Fibroblast of skin of abdomen (primary cell): ENCODE measurements at regions not wholly inside any gene's neighbourhood (a gene's known extent, or its start where the extent isn't known, plus 50 kb on each side); places are given as distances from the start of the nearest gene placed in this dataset.
"Not testable (repeated sequence)": the region's sequence is repeated elsewhere in the genome, so short reads cannot be mapped to it uniquely, and the experiment has no call there.

Experiments
- DNase-seq: peaks from one replicate; pipeline ENCODE4 v3.0.0-alpha.2; 2013

GRCh38 chrX:132302687-132303086 is 83.4 kb upstream of the RAP2C start:
- not testable (repeated sequence) for DNase-seq

DNA sequence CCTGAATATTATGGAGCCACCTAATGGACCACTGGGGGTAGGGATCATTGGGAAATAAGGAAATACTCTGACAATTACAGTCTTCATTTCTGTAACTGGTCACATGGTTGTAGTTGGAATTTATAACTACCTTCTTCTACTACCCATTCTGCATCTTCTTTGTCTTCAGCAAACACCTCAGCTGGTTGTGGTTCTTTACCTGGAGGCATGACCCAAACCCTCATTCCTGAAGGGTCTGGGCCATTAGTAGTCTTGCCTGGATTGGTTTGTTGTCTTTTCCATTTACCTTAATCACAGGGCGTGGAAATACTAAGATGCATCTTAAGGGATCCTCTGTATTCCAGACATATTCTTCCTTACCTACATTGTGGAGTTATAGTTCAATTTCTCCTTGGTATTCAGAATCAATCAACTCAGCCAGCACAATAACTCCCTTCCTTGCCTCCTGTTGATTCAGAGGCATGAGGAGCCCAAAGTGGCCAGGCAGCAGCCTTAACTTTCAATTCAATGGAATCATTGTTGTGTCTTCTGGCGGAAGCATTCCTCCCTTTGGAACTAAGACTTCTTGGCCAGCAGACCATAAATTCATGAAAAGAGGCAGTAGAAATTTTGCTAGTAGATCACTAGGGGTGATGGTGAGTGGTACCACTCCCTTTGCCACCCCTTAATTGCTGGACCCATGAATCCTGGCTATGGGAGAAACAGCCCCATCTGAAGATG is 75.7 kb upstream of the RAP2C start:
- DNase-seq = no peak

DNA sequence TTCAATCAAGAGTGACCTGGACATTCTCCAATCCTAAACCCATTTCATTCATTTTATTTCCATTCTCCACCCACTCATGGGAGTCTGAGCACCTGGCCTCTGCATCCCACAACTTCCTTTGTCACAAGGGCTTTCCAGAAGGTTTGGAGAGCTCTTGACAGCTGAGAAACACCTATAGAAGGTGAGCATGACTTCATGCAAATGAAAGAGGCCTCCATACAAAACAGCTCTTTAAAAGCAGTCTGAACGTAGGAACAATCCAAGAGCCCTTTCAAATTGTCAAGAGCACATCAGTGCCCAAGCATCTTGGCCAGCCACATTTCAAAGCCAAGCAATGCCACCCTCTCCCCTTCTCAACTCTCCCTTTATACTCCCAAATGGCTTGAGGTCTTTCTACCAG is 74.9 kb upstream of the RAP2C start:
- DNase-seq = no peak

- peak; percentile 41 for DNase-seq
These were observed 73.5 kb upstream of the RAP2C start for GRCh38 chrX:132292793-132293192.

GRCh38 chrX:132277953-132278614 is 58.8 kb upstream of the RAP2C start:
- DNase-seq = no peak

DNA sequence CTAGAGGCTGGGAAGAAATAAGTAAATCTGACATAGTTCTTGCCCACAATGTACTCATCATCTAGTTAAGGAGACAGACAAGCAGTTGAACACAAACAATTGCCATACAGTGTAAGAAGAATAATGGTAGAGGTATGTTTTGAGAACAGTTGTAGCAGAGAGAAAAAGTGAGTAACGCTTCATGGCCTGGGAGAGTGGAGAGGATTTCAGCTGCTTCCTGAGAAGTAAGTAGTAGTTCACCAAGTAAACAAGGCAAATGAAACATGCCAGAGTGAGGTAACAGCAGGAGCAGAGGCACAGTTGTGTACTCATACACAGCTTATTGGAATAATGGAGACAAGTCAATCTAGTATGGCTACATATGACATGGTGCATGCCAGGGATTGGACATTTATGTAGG is 53.6 kb upstream of the RAP2C start:
- no peak for DNase-seq

- DNase-seq = no peak
These were observed 52.1 kb upstream of the RAP2C start for GRCh38 chrX:132271311-132271778.

GRCh38 chrX:132270699-132271098 is 51.5 kb upstream of the RAP2C start:
- peak; percentile 78 for DNase-seq

DNA sequence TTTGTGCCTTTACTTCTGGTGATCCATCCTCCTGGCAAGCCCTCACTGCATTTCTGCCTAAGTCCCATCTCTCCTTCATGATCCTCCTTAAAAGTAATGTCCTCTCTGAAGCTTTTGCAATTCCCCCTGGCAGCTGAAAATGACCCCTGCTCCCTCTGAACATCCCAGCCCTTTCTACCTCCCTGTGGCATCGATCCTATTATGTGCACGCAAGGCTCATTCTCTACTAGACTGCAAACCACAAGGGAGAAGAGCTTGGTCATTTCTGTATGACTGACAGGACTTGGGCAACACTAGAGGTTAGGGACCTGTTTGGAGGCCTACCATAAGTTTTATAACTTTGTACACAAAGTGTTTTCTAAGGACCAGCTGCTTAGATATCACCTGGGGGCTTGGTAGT is 50.8 kb upstream of the RAP2C start:
- no peak for DNase-seq
